Keratinocyte (primary cell): ENCODE measurements at regions not wholly inside any gene's neighbourhood (a gene's known extent, or its start where the extent isn't known, plus 50 kb on each side); places are given as distances from the start of the nearest gene placed in this dataset.

Experiments
- DNase-seq: peaks from one replicate; pipeline ENCODE4 v3.0.0-alpha.2; 2011; ENCODE audit warnings: low read depth, missing footprints, low spot score
- FAIRE-seq: peaks from 2 replicates; lab custom pipeline; 2011; peaks lifted over from hg19 to GRCh38; lab: Jason Lieb, UNC
- H2AFZ ChIP-seq: 2 replicates; pipeline ENCODE4 v1.6.0; 2012; ENCODE audit warnings: low read length, control low read depth, inconsistent platforms; ENCODE audit not compliant: control insufficient read depth
- H3K27ac ChIP-seq: 2 replicates; pipeline ENCODE4 v1.5.1; 2011; ENCODE audit warnings: low read length; ENCODE audit not compliant: control insufficient read depth, insufficient read depth
- H3K27me3 ChIP-seq: 3 replicates; pipeline ENCODE4 v1.6.0; 2011; ENCODE audit warnings: low read length; ENCODE audit not compliant: control insufficient read depth, insufficient read depth; ENCODE audit errors: extremely low read depth
- H3K36me3 ChIP-seq, 2 experiments: 2 replicates in 1 of 2; 3 replicates in 1 of 2; pipeline ENCODE4 v1.5.1; 2011; ENCODE audit warnings: low read length in 2 of 2, mild to moderate bottlenecking in 1 of 2; ENCODE audit not compliant: control insufficient read depth in 2 of 2, insufficient read depth in 2 of 2; ENCODE audit errors: extremely low read depth in 1 of 2
- H3K4me1 ChIP-seq: 3 replicates; pipeline ENCODE4 v1.5.1; 2011; ENCODE audit warnings: low read length; ENCODE audit not compliant: control insufficient read depth, insufficient read depth; ENCODE audit errors: extremely low read depth
- H3K4me2 ChIP-seq: 3 replicates; pipeline ENCODE4 v1.6.0; 2011; ENCODE audit warnings: low read depth, low read length; ENCODE audit not compliant: control insufficient read depth, insufficient read depth; ENCODE audit errors: extremely low read depth
- H3K4me3 ChIP-seq, 3 experiments: fragments of 200-600 bp in 1 of 3; sonication (generic) in 1 of 3; 2 replicates in 2 of 3; 3 replicates in 1 of 3; pipeline ENCODE4 v1.5.1; 2011 to 2016; ENCODE audit warnings: low read length in 3 of 3, mild to moderate bottlenecking in 3 of 3, control low read depth in 2 of 3, inconsistent platforms in 1 of 3, low read depth in 1 of 3, mixed read lengths in 1 of 3, mixed run types in 1 of 3, moderate library complexity in 1 of 3; ENCODE audit not compliant: control insufficient read depth in 2 of 3, insufficient read depth in 2 of 3; ENCODE audit errors: extremely low read depth in 1 of 3
- H3K79me2 ChIP-seq: 2 replicates; pipeline ENCODE4 v1.6.0; 2012; ENCODE audit warnings: low read length; ENCODE audit not compliant: control insufficient read depth, insufficient read depth
- H3K9ac ChIP-seq: 3 replicates; pipeline ENCODE4 v1.6.0; 2011; ENCODE audit warnings: low read length; ENCODE audit not compliant: control insufficient read depth, insufficient read depth; ENCODE audit errors: extremely low read depth
- H3K9me1 ChIP-seq: 3 replicates; pipeline ENCODE4 v1.6.0; 2011; ENCODE audit warnings: low read length; ENCODE audit not compliant: control insufficient read depth, insufficient read depth; ENCODE audit errors: extremely low read depth
- H3K9me3 ChIP-seq: 2 replicates; pipeline ENCODE4 v1.5.1; 2012; ENCODE audit warnings: low read depth, low read length; ENCODE audit not compliant: control insufficient read depth
- H4K20me1 ChIP-seq: 3 replicates; pipeline ENCODE4 v1.6.0; 2011; ENCODE audit warnings: low read length; ENCODE audit not compliant: control insufficient read depth, insufficient read depth; ENCODE audit errors: extremely low read depth
- CTCF ChIP-seq, 3 experiments: IDR thresholded peaks in 1 of 3; conservative IDR thresholded peaks in 1 of 3; optimal IDR thresholded peaks in 1 of 3; 2 replicates in 2 of 3; 3 replicates in 1 of 3; pipeline versions ENCODE3 to v1.5.1; 2011; ENCODE audit warnings: low read length in 3 of 3, mild to moderate bottlenecking in 3 of 3, moderate library complexity in 2 of 3, control low read depth in 1 of 3, inconsistent platforms in 1 of 3; ENCODE audit not compliant: insufficient read depth in 2 of 3; ENCODE audit errors: extremely low read depth in 1 of 3
- EZH2 ChIP-seq: IDR thresholded peaks from one replicate; pipeline ENCODE4 v1.6.1; 2012; ENCODE audit warnings: inconsistent platforms, mild to moderate bottlenecking, low read length, moderate library complexity
- dilution Hi-C: fragments of 300-500 bp; cut with MboI; formaldehyde crosslinking; loops from one replicate; pipeline ENCODE4 v1.7.0; 2020; ENCODE audit warnings: low sequenced_read_pairs; ENCODE audit not compliant: extremely low pct_ligation_motif_present

- dilution Hi-C loops, result no loop called here
- no peak for FAIRE-seq
- no peak overlapping the region for H3K4me2 ChIP-seq
Measured at GRCh38 chr6:148142821-148143220, 199.8 kb upstream of the SASH1 start.

GRCh38 chr6:148143771-148144170 is 198.9 kb upstream of the SASH1 start:
- H3K79me2 ChIP-seq, result no peaks in the 10 kb centered on the region
- H3K9me3 ChIP-seq, result no peaks in the 10 kb centered on the region
- H3K4me1 ChIP-seq, result peaks cover 10% of the 10 kb centered on the region
- no peaks in the 10 kb centered on the region for H4K20me1 ChIP-seq
- TF ChIP-seq EZH2 (no peak), CTCF (optimal IDR thresholded peaks at IDR 0.05 in 1 of 3, IDR thresholded peaks at IDR 0.05 in 1 of 3, conservative IDR thresholded peaks at IDR 0.05 in 1 of 3; ENCODE audit: extremely low read depth in 1 of 3, insufficient read depth in 2 of 3, low read length in 3 of 3) (no peak)
- no peak overlapping the region for H3K27ac ChIP-seq
- no peaks in the 10 kb centered on the region for H3K36me3 ChIP-seq
- dilution Hi-C loops, result no loop called here
- no peak overlapping the region for H3K9ac ChIP-seq
- no peak overlapping the region for H3K4me2 ChIP-seq
- H3K27me3 ChIP-seq, result no peaks in the 10 kb centered on the region
- H3K4me3 ChIP-seq, result no peak overlapping the region
- DNase-seq (no peak), FAIRE-seq (no peak)
- H3K9me1 ChIP-seq, result no peaks in the 10 kb centered on the region
- H2AFZ ChIP-seq, result no peak overlapping the region

More at GRCh38 chr6:148142821-148143220, 199.8 kb upstream of the SASH1 start:
- Histone ChIP-seq H3K79me2 (no peaks in the 10 kb centered on the region), H3K4me1 (peaks cover 10% of the 10 kb centered on the region), H3K4me3 (no peak overlapping the region), H3K27ac (no peak overlapping the region), H3K9me3 (no peaks in the 10 kb centered on the region), H3K27me3 (no peaks in the 10 kb centered on the region), H4K20me1 (no peaks in the 10 kb centered on the region), H2AFZ (no peak overlapping the region), H3K36me3 (no peaks in the 10 kb centered on the region), H3K9me1 (no peaks in the 10 kb centered on the region), H3K9ac (no peak overlapping the region)
- no peak for DNase-seq
- TF ChIP-seq CTCF (optimal IDR thresholded peaks at IDR 0.05 in 1 of 3, IDR thresholded peaks at IDR 0.05 in 1 of 3, conservative IDR thresholded peaks at IDR 0.05 in 1 of 3; ENCODE audit: extremely low read depth in 1 of 3, insufficient read depth in 2 of 3, low read length in 3 of 3), result no peak
- TF ChIP-seq EZH2, result no peak
